Astrocyte (in vitro differentiated cells and primary cell): ENCODE measurements at regions not wholly inside any gene's neighbourhood (a gene's known extent, or its start where the extent isn't known, plus 50 kb on each side); places are given as distances from the start of the nearest gene placed in this dataset.

ENCODE experiments used
- EZH2 ChIP-seq: IDR thresholded peaks from 2 replicates; pipeline ENCODE4 v1.6.1; 2012; ENCODE audit warnings: mild to moderate bottlenecking, low read length, inconsistent platforms; ENCODE audit not compliant: insufficient read depth
- TF ChIP-seq, protein P1 (sequence below): IDR thresholded peaks from 2 replicates; pipeline ENCODE4 v1.5.1; 2011; ENCODE audit warnings: low read depth, mild to moderate bottlenecking, inconsistent platforms, low read length, moderate library complexity; ENCODE audit not compliant: insufficient read depth

DNA sequence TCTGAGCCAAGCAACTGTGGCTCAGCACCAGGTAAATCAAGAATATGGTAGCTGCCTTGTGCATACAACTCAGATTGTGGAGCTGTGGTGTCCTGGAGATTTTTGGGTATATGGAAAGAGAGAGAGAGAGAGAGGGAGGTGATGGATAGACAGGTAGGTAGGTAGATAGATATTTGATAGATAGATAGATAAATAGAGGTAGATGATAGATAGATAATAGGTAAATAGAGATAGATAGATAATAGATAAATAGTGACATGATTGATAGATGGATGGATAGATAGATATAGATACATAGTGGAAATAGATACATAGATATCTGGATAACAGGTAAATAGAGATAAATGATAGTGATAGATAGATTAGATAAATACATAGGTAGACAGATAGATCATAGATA, 206.3 kb downstream of the KLF6 start:
- no peak for TF ChIP-seq EZH2
- TF ChIP-seq, protein P1, sequence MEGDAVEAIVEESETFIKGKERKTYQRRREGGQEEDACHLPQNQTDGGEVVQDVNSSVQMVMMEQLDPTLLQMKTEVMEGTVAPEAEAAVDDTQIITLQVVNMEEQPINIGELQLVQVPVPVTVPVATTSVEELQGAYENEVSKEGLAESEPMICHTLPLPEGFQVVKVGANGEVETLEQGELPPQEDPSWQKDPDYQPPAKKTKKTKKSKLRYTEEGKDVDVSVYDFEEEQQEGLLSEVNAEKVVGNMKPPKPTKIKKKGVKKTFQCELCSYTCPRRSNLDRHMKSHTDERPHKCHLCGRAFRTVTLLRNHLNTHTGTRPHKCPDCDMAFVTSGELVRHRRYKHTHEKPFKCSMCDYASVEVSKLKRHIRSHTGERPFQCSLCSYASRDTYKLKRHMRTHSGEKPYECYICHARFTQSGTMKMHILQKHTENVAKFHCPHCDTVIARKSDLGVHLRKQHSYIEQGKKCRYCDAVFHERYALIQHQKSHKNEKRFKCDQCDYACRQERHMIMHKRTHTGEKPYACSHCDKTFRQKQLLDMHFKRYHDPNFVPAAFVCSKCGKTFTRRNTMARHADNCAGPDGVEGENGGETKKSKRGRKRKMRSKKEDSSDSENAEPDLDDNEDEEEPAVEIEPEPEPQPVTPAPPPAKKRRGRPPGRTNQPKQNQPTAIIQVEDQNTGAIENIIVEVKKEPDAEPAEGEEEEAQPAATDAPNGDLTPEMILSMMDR: no peak
